Ovary (tissue), 7 donors: ENCODE measurements at regions not wholly inside any gene's neighbourhood (a gene's known extent, or its start where the extent isn't known, plus 50 kb on each side); places are given as distances from the start of the nearest gene placed in this dataset.
"Not testable (repeated sequence)": the region's sequence is repeated elsewhere in the genome, so short reads cannot be mapped to it uniquely, and the experiment has no call there.

Source experiments
- DNase-seq, 5 donors: peaks; one replicate each; pipeline ENCODE4 v3.0.0-alpha.2; 2019 to 2020
- H3K27ac ChIP-seq, 2 donors: fragments of 200-600 bp; one replicate each; pipeline versions ENCODE4 v1.5.1 to v1.8.0; 2019 to 2022
- H3K27me3 ChIP-seq: fragments of 200-600 bp; one replicate; pipeline ENCODE4 v1.8.0; 2022
- H3K36me3 ChIP-seq: fragments of 200-600 bp; sonication (generic); one replicate; pipeline ENCODE4 v1.5.1; 2019
- H3K4me1 ChIP-seq: one replicate; pipeline ENCODE4 v1.8.1; 2013; ENCODE audit warnings: mild to moderate bottlenecking, moderate library complexity; ENCODE audit not compliant: insufficient read depth
- H3K4me3 ChIP-seq: fragments of 200-600 bp; sonication (generic); one replicate; pipeline ENCODE4 v1.5.1; 2017
- H3K9me3 ChIP-seq, 2 donors: fragments of 200-600 bp in 1 of 2; sonication (generic) in 1 of 2; one replicate each; pipeline versions ENCODE4 v1.5.1 to v1.8.1; 2013 to 2019; ENCODE audit warnings: mild to moderate bottlenecking in 1 of 2, moderate library complexity in 1 of 2
- EP300 ChIP-seq: sonication (generic); formaldehyde crosslinking; IDR thresholded peaks from one replicate; pipeline ENCODE4 v1.6.1; 2017; ENCODE audit warnings: antibody characterized with exemption
- POLR2A ChIP-seq: fragments of 450-650 bp; IDR thresholded peaks from one replicate; pipeline ENCODE4 v1.6.1; 2017; ENCODE audit warnings: antibody characterized with exemption, mild to moderate bottlenecking, moderate library complexity
- WGBS, 3 donors: extraction: QIAGEN DNeasy Blood & Tissue Kit in 1 of 3; methylation state at CpG; one replicate each; pipeline versions ENCODE4 v1.1.5 to v1.1.7; 2013 to 2017; 5-methylcytosine and 5-hydroxymethylcytosine counted together
- intact Hi-C, 4 donors: fragments of 100-400 bp; cut with DNase I; formaldehyde crosslinking; loops; one replicate each; pipeline versions ENCODE4 v1.11.0 to v1.15.1; 2022 to 2023
- TF ChIP-seq, protein P1 (sequence below), 3 donors: fragments of 450-650 bp in 2 of 3; fragments of 200-600 bp in 1 of 3; IDR thresholded peaks; one replicate each; pipeline versions ENCODE4 v1.5.1 to v1.8.0; 2016 to 2022; ENCODE audit warnings: antibody characterized with exemption in 3 of 3, mild to moderate bottlenecking in 1 of 3
- donor health status: DM: no; HTN: no; CAD: no; lungs with moderate emphysema.
- donor health status: DM: no; HTN: no; CAD: no.
- donor health status: Bipolar disorder and iron deficiency.
- donor health status: DM: no; HTN: no; CAD: no.
- donor health status: DM: yes; HTN: yes; CAD: no.

DNA sequence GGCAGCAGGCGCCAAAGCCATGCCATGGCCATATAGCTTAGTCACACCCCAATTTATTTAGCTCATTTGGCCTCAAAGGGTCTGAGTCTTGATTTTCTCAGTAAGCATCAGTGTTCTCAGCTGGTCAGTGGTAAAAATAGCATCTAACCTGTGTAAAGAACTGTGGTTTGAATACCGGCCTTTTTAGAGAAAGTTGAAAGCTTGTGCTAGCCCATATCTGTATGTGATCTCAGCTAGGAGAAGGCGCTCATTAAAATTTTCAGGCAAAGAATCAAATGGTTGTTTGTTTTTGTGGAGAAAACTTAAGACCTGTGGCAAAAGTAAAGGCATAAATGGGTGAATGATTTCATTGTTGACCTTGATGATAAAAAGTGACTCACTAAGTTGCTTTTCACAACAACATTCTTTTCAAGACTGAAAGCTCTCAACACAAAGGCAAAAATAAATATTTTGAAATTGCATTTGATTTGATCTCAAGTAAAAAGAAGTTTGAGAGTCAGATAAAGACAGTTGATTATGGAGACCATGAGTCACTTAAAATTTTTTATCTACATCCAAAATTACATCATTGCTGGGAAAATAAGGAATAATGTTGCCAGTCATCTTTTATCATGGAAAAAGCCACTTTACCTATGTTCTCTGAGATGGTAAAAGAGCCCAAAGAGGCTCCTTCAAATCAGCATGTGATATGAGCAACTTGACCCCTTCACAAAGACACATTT is 128.5 kb upstream of the RGS6 start:
- DNase-seq, result no peak
- WGBS, 3 donors, result 63 to 81% (median 66%) methylated on average over 3 of the region's 3 CpGs
- TF ChIP-seq EP300 (no peak), POLR2A (no peak)
- TF ChIP-seq, protein P1, sequence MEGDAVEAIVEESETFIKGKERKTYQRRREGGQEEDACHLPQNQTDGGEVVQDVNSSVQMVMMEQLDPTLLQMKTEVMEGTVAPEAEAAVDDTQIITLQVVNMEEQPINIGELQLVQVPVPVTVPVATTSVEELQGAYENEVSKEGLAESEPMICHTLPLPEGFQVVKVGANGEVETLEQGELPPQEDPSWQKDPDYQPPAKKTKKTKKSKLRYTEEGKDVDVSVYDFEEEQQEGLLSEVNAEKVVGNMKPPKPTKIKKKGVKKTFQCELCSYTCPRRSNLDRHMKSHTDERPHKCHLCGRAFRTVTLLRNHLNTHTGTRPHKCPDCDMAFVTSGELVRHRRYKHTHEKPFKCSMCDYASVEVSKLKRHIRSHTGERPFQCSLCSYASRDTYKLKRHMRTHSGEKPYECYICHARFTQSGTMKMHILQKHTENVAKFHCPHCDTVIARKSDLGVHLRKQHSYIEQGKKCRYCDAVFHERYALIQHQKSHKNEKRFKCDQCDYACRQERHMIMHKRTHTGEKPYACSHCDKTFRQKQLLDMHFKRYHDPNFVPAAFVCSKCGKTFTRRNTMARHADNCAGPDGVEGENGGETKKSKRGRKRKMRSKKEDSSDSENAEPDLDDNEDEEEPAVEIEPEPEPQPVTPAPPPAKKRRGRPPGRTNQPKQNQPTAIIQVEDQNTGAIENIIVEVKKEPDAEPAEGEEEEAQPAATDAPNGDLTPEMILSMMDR (IDR thresholded peaks at IDR 0.05), result no peak
- Histone ChIP-seq H3K4me3 (no peak overlapping the region), H3K4me1 (no peaks in the 10 kb centered on the region), H3K36me3 (no peaks in the 10 kb centered on the region), H3K27me3 (no peaks in the 10 kb centered on the region), H3K27ac (no peak overlapping the region), H3K9me3 (no peaks in the 10 kb centered on the region)
- intact Hi-C loops, result no loop called here

DNA sequence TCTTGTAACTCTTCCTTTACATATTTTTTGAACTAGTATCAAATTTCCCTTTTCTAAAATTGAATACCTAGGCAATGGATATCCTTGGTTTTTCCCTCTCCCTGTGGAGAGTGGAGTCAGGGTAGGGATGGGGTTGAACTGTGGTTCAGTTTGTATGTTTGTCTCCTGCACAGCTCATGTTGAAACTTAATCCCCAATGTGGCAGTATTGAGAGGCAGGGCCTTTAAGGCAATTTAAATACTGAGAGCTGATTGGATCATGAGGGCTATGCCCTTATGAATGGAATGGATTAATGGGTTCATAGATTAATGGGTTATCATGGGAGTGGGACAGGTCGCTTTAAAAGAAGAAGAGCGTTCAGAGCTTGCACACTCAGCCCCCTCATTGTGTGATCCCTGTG is 127.2 kb upstream of the RGS6 start:
- no peaks in the 10 kb centered on the region for H3K4me1 ChIP-seq
- H3K4me3 ChIP-seq, result no peak overlapping the region
- intact Hi-C loops, result no loop called here
- WGBS, 3 donors, result 71 to 86% (median 76%) methylated on average over 2 of the region's 2 CpGs
- no peak overlapping the region for H3K27ac ChIP-seq
- no peak for DNase-seq
- H3K9me3 ChIP-seq, result no peaks in the 10 kb centered on the region
- no peaks in the 10 kb centered on the region for H3K36me3 ChIP-seq
- H3K27me3 ChIP-seq, result no peaks in the 10 kb centered on the region
- no peak for TF ChIP-seq POLR2A
- TF ChIP-seq EP300, result no peak
- TF ChIP-seq, protein P1 (IDR thresholded peaks at IDR 0.05), result no peak

DNA sequence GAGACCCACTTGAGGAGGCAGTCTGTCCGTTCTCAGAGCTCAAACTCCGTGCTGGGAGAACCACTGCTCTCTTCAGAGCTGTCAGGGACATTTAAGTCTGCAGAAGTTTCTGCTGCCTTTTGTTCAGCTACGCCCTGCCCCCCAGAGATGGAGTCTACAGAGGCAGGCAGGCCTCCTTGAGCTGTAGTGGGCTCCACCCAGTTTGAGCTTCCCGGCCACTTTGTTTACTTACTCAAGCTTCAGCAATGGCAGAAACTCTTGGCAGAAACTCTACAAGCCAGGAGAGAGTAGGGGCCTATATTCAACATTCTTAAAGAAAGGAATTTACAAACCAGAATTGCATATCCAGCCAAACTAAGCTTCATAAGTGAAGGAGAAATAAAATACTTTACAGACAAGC is 125.2 kb upstream of the RGS6 start:
- H3K27me3 ChIP-seq, DNase-seq, H3K4me3 ChIP-seq, H3K27ac ChIP-seq, H3K36me3 ChIP-seq, H3K9me3 ChIP-seq, intact Hi-C loops, H3K4me1 ChIP-seq: not testable (repeated sequence)
- WGBS, 3 donors, result 53 to 58% (median 55%) methylated on average over 4 of the region's 4 CpGs

DNA sequence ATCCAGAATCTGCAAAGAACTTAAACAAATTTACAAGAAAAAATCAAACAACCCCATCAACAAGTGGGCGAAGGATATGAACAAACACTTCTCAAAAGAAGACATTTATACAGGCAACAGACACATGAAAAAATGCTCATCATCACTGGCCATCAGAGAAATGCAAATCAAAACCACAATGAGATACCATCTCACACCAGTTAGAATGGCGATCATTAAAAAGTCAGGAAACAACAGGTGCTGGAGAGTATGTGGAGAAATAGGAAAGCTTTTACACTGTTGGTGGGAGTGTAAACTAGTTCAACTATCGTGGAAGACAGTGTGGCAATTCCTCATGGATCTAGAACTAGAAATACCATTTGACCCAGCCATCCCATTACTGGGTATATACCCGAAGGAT is 121.4 kb upstream of the RGS6 start:
- WGBS, 3 donors, result 76 to 85% (median 84%) methylated on average over 4 of the region's 4 CpGs
- DNase-seq, H3K27ac ChIP-seq, intact Hi-C loops, H3K4me3 ChIP-seq, H3K36me3 ChIP-seq, H3K4me1 ChIP-seq, H3K9me3 ChIP-seq, H3K27me3 ChIP-seq: not testable (repeated sequence)

DNA sequence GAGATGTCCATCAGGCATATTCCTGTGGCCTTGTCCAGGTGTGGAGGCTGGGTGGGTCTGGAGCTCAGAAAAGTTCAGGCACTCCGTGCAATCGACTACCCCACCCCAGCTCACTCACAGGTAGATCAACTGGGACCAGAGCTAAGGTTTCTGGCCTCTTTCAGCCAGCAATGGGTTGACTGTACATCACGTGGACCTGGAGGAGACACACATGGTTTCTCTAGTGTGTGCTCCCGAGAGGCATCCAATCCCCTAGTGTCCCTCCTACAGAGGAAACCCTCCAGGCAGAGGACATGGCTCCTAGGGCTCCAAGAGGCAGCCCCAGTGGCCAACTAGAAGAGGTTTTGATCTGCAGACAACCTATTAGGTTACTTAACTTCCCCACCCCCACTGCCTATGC is 119.5 kb upstream of the RGS6 start:
- Histone ChIP-seq H3K36me3 (no peaks in the 10 kb centered on the region), H3K9me3 (no peaks in the 10 kb centered on the region), H3K27ac (no peak overlapping the region), H3K4me1 (no peaks in the 10 kb centered on the region), H3K4me3 (no peak overlapping the region), H3K27me3 (no peaks in the 10 kb centered on the region)
- no peak for DNase-seq
- WGBS, 3 donors, result 73 to 90% (median 77%) methylated on average over 4 of the region's 4 CpGs
- intact Hi-C loops, result no loop called here
- TF ChIP-seq, protein P1 (IDR thresholded peaks at IDR 0.05), result no peak
- no peak for TF ChIP-seq POLR2A
- TF ChIP-seq EP300, result no peak
